HCT116 (cell line): ENCODE measurements at regions not wholly inside any gene's neighbourhood (a gene's known extent, or its start where the extent isn't known, plus 50 kb on each side); places are given as distances from the start of the nearest gene placed in this dataset.

ENCODE experiments used
- ATAC-seq: fragments of 200-7000 bp; cut with Tn5 transposase; 2 replicates; pipeline ENCODE4 v1.9.1; 2020; ENCODE audit warnings: mild to moderate bottlenecking, moderate library complexity
- BruUV-seq: library from RNA; stranded (reverse); fragments of 400-500 nt; replicated peaks from 2 replicates; lab custom pipeline; 2021; lab: Mats Ljungman, UMichigan
- CTCF ChIA-PET: fragments of 300-600 bp; sonication (Branson Sonifier 250); formaldehyde crosslinking; loops from one replicate; lab custom pipeline; 2021; ENCODE audit warnings: antibody characterized with exemption; lab: Charles Lee
- POLR2A ChIA-PET: fragments of 300-600, 350-600 bp; sonication (Branson Sonifier 250); formaldehyde crosslinking; loops from one replicate; lab custom pipeline; 2021; ENCODE audit warnings: antibody characterized with exemption; lab: Charles Lee
- RAD21 ChIA-PET, 2 experiments: fragments of 300-600 bp; sonication (Branson Sonifier 250); formaldehyde crosslinking; loops; one replicate each; lab custom pipeline; 2023; ENCODE audit warnings: low total read pairs in 2 of 2; ENCODE audit not compliant: uncharacterized antibody in 2 of 2, unreplicated experiment in 2 of 2, low non-redundant PET in 1 of 2; lab: Charles Lee
- DNase-seq: peaks from one replicate; pipeline ENCODE4 v3.0.0-alpha.2; 2010; ENCODE audit warnings: low read depth, low spot score
- H2AFZ ChIP-seq: fragments of 200-600 bp; shearing (Covaris generic), sonication (generic); 2 replicates; pipeline ENCODE4 v1.6.1; 2017; ENCODE audit warnings: low read depth, mixed run types, mixed read lengths, antibody characterized with exemption, low read length; ENCODE audit not compliant: poor library complexity, severe bottlenecking
- H3K27ac ChIP-seq: 2 replicates; pipeline ENCODE4 v1.5.1; 2012; ENCODE audit warnings: low read depth, low read length
- H3K27me3 ChIP-seq: fragments of 200-600 bp; sonication (generic); 2 replicates; pipeline ENCODE4 v1.6.1; 2016; ENCODE audit warnings: mixed run types, low read length, mixed read lengths; ENCODE audit not compliant: insufficient read depth
- H3K36me3 ChIP-seq, 2 experiments: fragments of 200-500 bp in 1 of 2; fragments of 200-600 bp in 1 of 2; sonication (Bioruptor generic) in 1 of 2; sonication (generic) in 1 of 2; 2 replicates each; pipeline versions ENCODE4 v1.5.1 to v1.6.1; 2014 to 2016; ENCODE audit warnings: low read length in 2 of 2, inconsistent platforms in 1 of 2, mixed read lengths in 1 of 2, mixed run types in 1 of 2; ENCODE audit not compliant: insufficient read depth in 2 of 2, control insufficient read depth in 1 of 2
- H3K4me1 ChIP-seq, 2 experiments: fragments of 200-600 bp in 1 of 2; sonication (generic) in 1 of 2; 2 replicates each; pipeline versions ENCODE4 v1.5.1 to v1.6.1; 2012 to 2017; ENCODE audit warnings: low read length in 2 of 2, inconsistent platforms in 1 of 2, mild to moderate bottlenecking in 1 of 2, mixed read lengths in 1 of 2, mixed run types in 1 of 2, moderate library complexity in 1 of 2; ENCODE audit not compliant: insufficient read depth in 2 of 2, control insufficient read depth in 1 of 2
- H3K4me2 ChIP-seq: fragments of 200-600 bp; sonication (generic); 2 replicates; pipeline ENCODE4 v1.6.1; 2017; ENCODE audit warnings: mixed run types, low read length, mixed read lengths
- H3K4me3 ChIP-seq, 2 experiments: fragments of 200-600 bp in 1 of 2; sonication (generic) in 1 of 2; replicated peaks in 1 of 2; 2 replicates each; pipeline ENCODE4 v1.5.1; 2011 to 2016; ENCODE audit warnings: low read length in 2 of 2, control low read depth in 1 of 2, low read depth in 1 of 2, mild to moderate bottlenecking in 1 of 2, mixed read lengths in 1 of 2, mixed run types in 1 of 2
- H3K79me2 ChIP-seq: fragments of 200-600 bp; sonication (generic); 2 replicates; pipeline ENCODE4 v1.6.1; 2017; ENCODE audit warnings: mild to moderate bottlenecking, mixed run types, low read length, moderate library complexity, mixed read lengths; ENCODE audit not compliant: insufficient read depth
- H3K9ac ChIP-seq: fragments of 200-600 bp; sonication (generic); 2 replicates; pipeline ENCODE4 v1.6.1; 2016; ENCODE audit warnings: low read length, mixed read lengths
- H3K9me2 ChIP-seq: fragments of 200-600 bp; sonication (generic), shearing (Covaris generic); 2 replicates; pipeline ENCODE4 v1.6.1; 2017; ENCODE audit warnings: mixed run types, mild to moderate bottlenecking, moderate library complexity; ENCODE audit not compliant: insufficient read depth
- H3K9me3 ChIP-seq, 2 experiments: fragments of 200-500 bp in 1 of 2; fragments of 200-600 bp in 1 of 2; sonication (Bioruptor generic) in 1 of 2; sonication (generic) in 1 of 2; 2 replicates each; pipeline ENCODE4 v1.6.1; 2014 to 2017; ENCODE audit warnings: low read length in 2 of 2, mixed read lengths in 2 of 2, inconsistent platforms in 1 of 2, low read depth in 1 of 2, mild to moderate bottlenecking in 1 of 2, mixed run types in 1 of 2, moderate library complexity in 1 of 2; ENCODE audit not compliant: control insufficient read depth in 1 of 2, insufficient read depth in 1 of 2
- H4K20me1 ChIP-seq: fragments of 200-600 bp; sonication (generic), shearing (Covaris generic); 2 replicates; pipeline ENCODE4 v1.6.1; 2017; ENCODE audit warnings: mixed run types, mild to moderate bottlenecking, moderate library complexity; ENCODE audit not compliant: insufficient read depth
- CTCF ChIP-seq, 3 experiments: fragments of 200-600 bp in 1 of 3; sonication (generic) in 1 of 3; IDR thresholded peaks in 2 of 3; conservative IDR thresholded peaks in 1 of 3; 2 replicates each; pipeline ENCODE4 v1.5.1; 2012 to 2017; ENCODE audit warnings: low read depth in 2 of 3, low read length in 2 of 3, antibody characterized with exemption in 1 of 3, borderline replicate concordance in 1 of 3, control low read depth in 1 of 3, mild to moderate bottlenecking in 1 of 3, mixed read lengths in 1 of 3, mixed run types in 1 of 3, moderate library complexity in 1 of 3; ENCODE audit not compliant: insufficient read depth in 1 of 3
- JUND ChIP-seq: IDR thresholded peaks from 2 replicates; pipeline ENCODE4 v1.6.1; 2012
- RAD21 ChIP-seq: IDR thresholded peaks from 2 replicates; pipeline ENCODE4 v1.6.1; 2012; ENCODE audit warnings: low read depth, mild to moderate bottlenecking
- TCF7L2 ChIP-seq: IDR thresholded peaks from 2 replicates; pipeline ENCODE4 v1.7.0; 2011; ENCODE audit warnings: borderline replicate concordance, inconsistent platforms; ENCODE audit not compliant: insufficient read depth, insufficient read length; ENCODE audit errors: extremely low read depth
- YY1 ChIP-seq: IDR thresholded peaks from 2 replicates; pipeline ENCODE4 v1.6.1; 2011; ENCODE audit warnings: low read length, low read depth, moderate library complexity, mild to moderate bottlenecking; ENCODE audit not compliant: insufficient replicate concordance; ENCODE audit errors: extremely low read depth
- ZBTB33 ChIP-seq: IDR thresholded peaks from 2 replicates; pipeline ENCODE4 v1.6.1; 2011; ENCODE audit warnings: mild to moderate bottlenecking, low read length, moderate library complexity; ENCODE audit not compliant: insufficient replicate concordance; ENCODE audit errors: extremely low read depth
- intact Hi-C: fragments of 100-400 bp; cut with micrococcal nuclease; formaldehyde crosslinking; loops from 2 replicates; pipeline ENCODE4 v1.10.0; 2022

GRCh38 chr3:34408088-34408487 is 609.7 kb downstream of the PDCD6IP start:
- H3K27me3 ChIP-seq: no peaks in the 10 kb centered on the region
- H3K36me3 ChIP-seq: no peaks in the 10 kb centered on the region
- H3K27ac ChIP-seq: no peak overlapping the region
- H3K9me2 ChIP-seq: no peaks in the 10 kb centered on the region
- POLR2A ChIA-PET: no interaction called here
- H3K79me2 ChIP-seq: no peaks in the 10 kb centered on the region
- RAD21 ChIA-PET: no interaction called here
- H2AFZ ChIP-seq: no peak overlapping the region
- DNase-seq: no peak
- no peak overlapping the region for H3K9ac ChIP-seq
- TF ChIP-seq YY1: no peak
- TF ChIP-seq CTCF (IDR thresholded peaks at IDR 0.05 in 2 of 3, conservative IDR thresholded peaks at IDR 0.05 in 1 of 3; ENCODE audit: borderline replicate concordance in 1 of 3, insufficient read depth in 1 of 3, low read depth in 2 of 3, low read length in 2 of 3): no peak
- CTCF ChIA-PET: no interaction called here
- no peaks in the 10 kb centered on the region for H3K9me3 ChIP-seq
- H4K20me1 ChIP-seq: no peaks in the 10 kb centered on the region
- no peak for ATAC-seq
- no peak overlapping the region for H3K4me3 ChIP-seq
- intact Hi-C loops: no loop called here
- H3K4me2 ChIP-seq: no peak overlapping the region
- H3K4me1 ChIP-seq: no peaks in the 10 kb centered on the region
- BruUV-seq: no TSS peak

DNA sequence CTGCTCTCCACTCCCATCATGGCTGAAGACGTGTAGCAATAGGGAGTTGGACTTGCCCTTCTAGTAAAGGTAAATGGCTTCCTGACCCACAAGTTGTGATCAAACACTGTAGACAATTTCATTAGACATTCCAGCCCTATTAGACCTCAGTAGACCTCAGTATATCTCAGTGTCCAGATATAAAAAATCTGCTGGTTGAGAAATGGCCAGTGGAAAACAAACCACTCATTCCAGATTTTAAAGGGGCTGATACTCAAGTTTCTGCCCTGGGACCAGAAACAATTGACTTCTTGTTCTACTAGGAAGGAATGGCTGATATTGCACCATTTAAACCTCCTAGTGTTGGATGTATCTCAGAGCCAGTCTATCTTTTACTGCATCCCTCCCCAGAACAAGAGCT is 613.2 kb downstream of the PDCD6IP start:
- Histone ChIP-seq H3K27ac (no peak overlapping the region), H3K27me3 (no peaks in the 10 kb centered on the region)

More for the DNA sequence above, 613.2 kb downstream of the PDCD6IP start:
- CTCF ChIA-PET: no interaction called here
- ATAC-seq: no peak
- no peak for TF ChIP-seq TCF7L2
- TF ChIP-seq RAD21: no peak
- no peak for TF ChIP-seq JUND
- TF ChIP-seq ZBTB33: no peak
- H3K9me3 ChIP-seq: no peaks in the 10 kb centered on the region
- no peak overlapping the region for H3K9ac ChIP-seq
- no peaks in the 10 kb centered on the region for H3K4me1 ChIP-seq
- H3K4me2 ChIP-seq: no peak overlapping the region
- H2AFZ ChIP-seq: no peak overlapping the region
- no peaks in the 10 kb centered on the region for H3K79me2 ChIP-seq
- no peaks in the 10 kb centered on the region for H3K9me2 ChIP-seq
- intact Hi-C loops: no loop called here
- POLR2A ChIA-PET: no interaction called here
- no peak for DNase-seq
- no peaks in the 10 kb centered on the region for H3K36me3 ChIP-seq
- RAD21 ChIA-PET: no interaction called here
- no peak overlapping the region for H3K4me3 ChIP-seq
- no peaks in the 10 kb centered on the region for H4K20me1 ChIP-seq
- no TSS peak for BruUV-seq
